ENCODE measurements at regions not wholly inside any gene's neighbourhood (a gene's known extent, or its start where the extent isn't known, plus 50 kb on each side); places are given as distances from the start of the nearest gene placed in this dataset.
A peak's percentile ranks its signal among the peaks of the same experiment; 100 is the strongest.
"Not testable (repeated sequence)": the region's sequence is repeated elsewhere in the genome, so short reads cannot be mapped to it uniquely, and the experiment has no call there.

- intact Hi-C loops (cut with DNase I; ENCODE audit: low total_unique reads), result no loop called here
- H3K36me3 ChIP-seq (ENCODE audit: low read depth, missing control alignments), result no peaks in the 10 kb centered on the region
- no peaks in the 10 kb centered on the region for H3K4me1 ChIP-seq
- H3K4me3 ChIP-seq, result no peak overlapping the region
- no peaks in the 10 kb centered on the region for H3K27me3 ChIP-seq
- no peak for TF ChIP-seq POLR2A (IDR thresholded peaks at IDR 0.05)
- TF ChIP-seq CTCF (IDR thresholded peaks at IDR 0.05), result peak; percentile 33 to 52 (median 34)
- 49% methylated on average over 6 of the region's 6 CpGs for WGBS, 2 donors
- DNase-seq, result peak; percentile 52
- no peak overlapping the region for H3K27ac ChIP-seq
- H3K9me3 ChIP-seq, result no peaks in the 10 kb centered on the region
Measured at GRCh38 chr2:63698786-63699548, 110.2 kb downstream of the MDH1 start.

GRCh38 chr2:63699549-63699839 is 110.7 kb downstream of the MDH1 start:
- H3K27me3 ChIP-seq, result no peaks in the 10 kb centered on the region
- no peaks in the 10 kb centered on the region for H3K36me3 ChIP-seq (ENCODE audit: low read depth, missing control alignments)
- no peaks in the 10 kb centered on the region for H3K9me3 ChIP-seq
- no peak overlapping the region for H3K4me3 ChIP-seq
- no peak for TF ChIP-seq POLR2A (IDR thresholded peaks at IDR 0.05)
- TF ChIP-seq CTCF (IDR thresholded peaks at IDR 0.05), result no peak
- no peaks in the 10 kb centered on the region for H3K4me1 ChIP-seq
- no peak overlapping the region for H3K27ac ChIP-seq
- 85 to 94% methylated on average over 3 of the region's 3 CpGs for WGBS, 2 donors
- DNase-seq, result no peak
- intact Hi-C loops (cut with DNase I; ENCODE audit: low total_unique reads), result no loop called here

- Histone ChIP-seq H3K9me3 (no peaks in the 10 kb centered on the region), H3K4me1 (no peaks in the 10 kb centered on the region), H3K36me3 (ENCODE audit: low read depth, missing control alignments) (no peaks in the 10 kb centered on the region), H3K27me3 (no peaks in the 10 kb centered on the region), H3K27ac (no peak overlapping the region), H3K4me3 (no peak overlapping the region)
- intact Hi-C loops (cut with DNase I; ENCODE audit: low total_unique reads), result no loop called here
- 84 to 85% methylated on average over 3 of the region's 3 CpGs for WGBS, 2 donors
- no peak for DNase-seq
- TF ChIP-seq POLR2A (IDR thresholded peaks at IDR 0.05) (no peak), CTCF (IDR thresholded peaks at IDR 0.05) (no peak)
Measured at GRCh38 chr2:63700271-63700670, 111.5 kb downstream of the MDH1 start.

GRCh38 chr2:63701406-63701805 is 112.6 kb downstream of the MDH1 start:
- Histone ChIP-seq H3K27ac (no peak overlapping the region), H3K27me3 (no peaks in the 10 kb centered on the region), H3K36me3 (ENCODE audit: low read depth, missing control alignments) (no peaks in the 10 kb centered on the region), H3K4me3 (no peak overlapping the region), H3K4me1 (no peaks in the 10 kb centered on the region), H3K9me3 (no peaks in the 10 kb centered on the region)
- TF ChIP-seq CTCF (IDR thresholded peaks at IDR 0.05), result no peak
- TF ChIP-seq POLR2A (IDR thresholded peaks at IDR 0.05), result no peak
- intact Hi-C loops (cut with DNase I; ENCODE audit: low total_unique reads), result no loop called here
- no peak for DNase-seq

GRCh38 chr2:63706084-63706483 is 117.3 kb downstream of the MDH1 start:
- H3K27me3 ChIP-seq; H3K9me3 ChIP-seq; H3K36me3 ChIP-seq (ENCODE audit: low read depth, missing control alignments); H3K4me3 ChIP-seq; intact Hi-C loops (cut with DNase I; ENCODE audit: low total_unique reads); H3K27ac ChIP-seq; H3K4me1 ChIP-seq; DNase-seq: not testable (repeated sequence)
- 94 to 100% methylated on average over 3 of the region's 3 CpGs for WGBS, 2 donors
